HG03280 (cell line): ENCODE measurements at regions not wholly inside any gene's neighbourhood (a gene's known extent, or its start where the extent isn't known, plus 50 kb on each side); places are given as distances from the start of the nearest gene placed in this dataset.
"Not testable (repeated sequence)": the region's sequence is repeated elsewhere in the genome, so short reads cannot be mapped to it uniquely, and the experiment has no call there.

Experiments
- ATAC-seq: cut with Tn5 transposase; IDR thresholded peaks from one replicate; pipeline ENCODE4 v1.9.1; 2021; ENCODE audit warnings: mild to moderate bottlenecking, moderate library complexity; ENCODE audit not compliant: unreplicated experiment

GRCh38 chr2:31664949-31665724 is 84.4 kb upstream of the SRD5A2 start:
- no peak for ATAC-seq

- ATAC-seq = no peak
These were observed 80.1 kb upstream of the SRD5A2 start for GRCh38 chr2:31660812-31661335.

- ATAC-seq = no peak
These were observed 79.4 kb upstream of the SRD5A2 start for GRCh38 chr2:31660165-31660564.

- ATAC-seq = no peak
These were observed 73.5 kb upstream of the SRD5A2 start for GRCh38 chr2:31654241-31654640.

GRCh38 chr2:31651736-31652135 is 71.0 kb upstream of the SRD5A2 start:
- ATAC-seq = no peak

GRCh38 chr2:31651267-31651666 is 70.5 kb upstream of the SRD5A2 start:
- ATAC-seq = no peak

- ATAC-seq = no peak
These were observed 63.8 kb upstream of the SRD5A2 start for GRCh38 chr2:31644551-31644950.

GRCh38 chr2:31642707-31643106 is 62.0 kb upstream of the SRD5A2 start:
- no peak for ATAC-seq

- not testable (repeated sequence) for ATAC-seq
These were observed 51.5 kb upstream of the SRD5A2 start for GRCh38 chr2:31632201-31632600.
